Neutrophil (primary cell): ENCODE measurements at regions not wholly inside any gene's neighbourhood (a gene's known extent, or its start where the extent isn't known, plus 50 kb on each side); places are given as distances from the start of the nearest gene placed in this dataset.

Experiments
- H3K27ac ChIP-seq: fragments of 200-600 bp; sonication (generic); 2 replicates; pipeline ENCODE4 v1.5.1; 2016; ENCODE audit warnings: mild to moderate bottlenecking, moderate library complexity
- H3K27me3 ChIP-seq: fragments of 200-600 bp; sonication (generic); 2 replicates; pipeline ENCODE4 v1.6.0; 2016; ENCODE audit warnings: mild to moderate bottlenecking
- H3K36me3 ChIP-seq: fragments of 200-600 bp; sonication (generic); 2 replicates; pipeline ENCODE4 v1.5.1; 2017
- H3K4me1 ChIP-seq, 2 experiments: fragments of 200-600 bp in 1 of 2; sonication (generic) in 1 of 2; 1 replicate in 1 of 2; 2 replicates in 1 of 2; pipeline versions ENCODE4 v1.5.1 to v1.6.1; 2013 to 2016; ENCODE audit warnings: low read depth in 1 of 2, low read length in 1 of 2, mild to moderate bottlenecking in 1 of 2, moderate library complexity in 1 of 2; ENCODE audit not compliant: control insufficient read depth in 1 of 2, insufficient read depth in 1 of 2
- H3K4me3 ChIP-seq, 2 experiments: fragments of 200-600 bp in 1 of 2; sonication (generic) in 1 of 2; 1 replicate in 1 of 2; 2 replicates in 1 of 2; pipeline ENCODE4 v1.5.1; 2013 to 2016; ENCODE audit warnings: low read depth in 1 of 2, low read length in 1 of 2, mild to moderate bottlenecking in 1 of 2, moderate library complexity in 1 of 2
- H3K9me3 ChIP-seq: fragments of 200-600 bp; sonication (generic); 2 replicates; pipeline ENCODE4 v1.5.1; 2016
- CTCF ChIP-seq: fragments of 200-600 bp; sonication (generic); IDR thresholded peaks from 2 replicates; pipeline ENCODE4 v1.5.1; 2016; ENCODE audit warnings: antibody characterized with exemption

GRCh38 chr12:83954071-83954789 lies 958.4 kb downstream of the SLC6A15 start:
- no peak overlapping the region for H3K27ac ChIP-seq
- no peaks in the 10 kb centered on the region for H3K36me3 ChIP-seq
- no peaks in the 10 kb centered on the region for H3K4me1 ChIP-seq
- TF ChIP-seq CTCF, result no peak
- H3K9me3 ChIP-seq, result no peaks in the 10 kb centered on the region
- H3K27me3 ChIP-seq, result no peaks in the 10 kb centered on the region
- H3K4me3 ChIP-seq, result no peak overlapping the region

GRCh38 chr12:83945871-83946270 lies 966.7 kb downstream of the SLC6A15 start:
- H3K27ac ChIP-seq, result no peak overlapping the region
- no peaks in the 10 kb centered on the region for H3K4me1 ChIP-seq
- no peak overlapping the region for H3K4me3 ChIP-seq
- no peaks in the 10 kb centered on the region for H3K9me3 ChIP-seq
- no peaks in the 10 kb centered on the region for H3K36me3 ChIP-seq
- H3K27me3 ChIP-seq, result no peaks in the 10 kb centered on the region
- no peak for TF ChIP-seq CTCF

- H3K4me1 ChIP-seq, result no peaks in the 10 kb centered on the region
- H3K4me3 ChIP-seq, result no peak overlapping the region
- H3K9me3 ChIP-seq, result no peaks in the 10 kb centered on the region
- no peak for TF ChIP-seq CTCF
- H3K36me3 ChIP-seq, result no peaks in the 10 kb centered on the region
- no peak overlapping the region for H3K27ac ChIP-seq
- no peaks in the 10 kb centered on the region for H3K27me3 ChIP-seq
Measured at GRCh38 chr12:83939718-83940117, 972.9 kb downstream of the SLC6A15 start.

- no peaks in the 10 kb centered on the region for H3K9me3 ChIP-seq
- H3K27me3 ChIP-seq, result no peaks in the 10 kb centered on the region
- no peak for TF ChIP-seq CTCF
- H3K36me3 ChIP-seq, result no peaks in the 10 kb centered on the region
- no peak overlapping the region for H3K4me3 ChIP-seq
- no peaks in the 10 kb centered on the region for H3K4me1 ChIP-seq
- no peak overlapping the region for H3K27ac ChIP-seq
Measured at GRCh38 chr12:83933615-83934014, 979.0 kb downstream of the SLC6A15 start.

GRCh38 chr12:83932011-83932410 lies 980.6 kb downstream of the SLC6A15 start:
- no peaks in the 10 kb centered on the region for H3K36me3 ChIP-seq
- no peak overlapping the region for H3K27ac ChIP-seq
- no peaks in the 10 kb centered on the region for H3K27me3 ChIP-seq
- TF ChIP-seq CTCF, result no peak
- no peaks in the 10 kb centered on the region for H3K9me3 ChIP-seq
- no peak overlapping the region for H3K4me3 ChIP-seq
- H3K4me1 ChIP-seq, result no peaks in the 10 kb centered on the region
